ENCODE measurements at regions not wholly inside any gene's neighbourhood (a gene's known extent, or its start where the extent isn't known, plus 50 kb on each side); places are given as distances from the start of the nearest gene placed in this dataset.

DNA sequence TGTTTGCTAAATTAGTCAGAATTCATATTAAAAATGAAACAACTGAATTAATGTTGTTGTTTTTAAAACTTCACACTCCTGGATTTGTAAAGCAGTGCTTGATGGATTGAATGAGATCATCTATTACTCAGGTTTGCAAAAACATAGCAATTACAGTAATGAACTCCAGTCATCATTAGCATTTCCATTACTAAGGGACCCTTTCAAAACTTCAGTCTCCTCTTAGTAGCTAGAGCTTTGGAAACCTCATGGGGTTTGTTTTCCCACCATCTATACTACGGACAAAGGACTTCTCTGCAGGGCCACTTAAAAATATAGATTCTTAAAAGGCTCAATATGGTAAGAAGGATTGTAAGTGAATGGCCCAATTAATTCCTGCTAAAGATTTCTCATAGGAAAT lies 174.5 kb upstream of the PRNP start:
- no peak for DNase-seq

DNA sequence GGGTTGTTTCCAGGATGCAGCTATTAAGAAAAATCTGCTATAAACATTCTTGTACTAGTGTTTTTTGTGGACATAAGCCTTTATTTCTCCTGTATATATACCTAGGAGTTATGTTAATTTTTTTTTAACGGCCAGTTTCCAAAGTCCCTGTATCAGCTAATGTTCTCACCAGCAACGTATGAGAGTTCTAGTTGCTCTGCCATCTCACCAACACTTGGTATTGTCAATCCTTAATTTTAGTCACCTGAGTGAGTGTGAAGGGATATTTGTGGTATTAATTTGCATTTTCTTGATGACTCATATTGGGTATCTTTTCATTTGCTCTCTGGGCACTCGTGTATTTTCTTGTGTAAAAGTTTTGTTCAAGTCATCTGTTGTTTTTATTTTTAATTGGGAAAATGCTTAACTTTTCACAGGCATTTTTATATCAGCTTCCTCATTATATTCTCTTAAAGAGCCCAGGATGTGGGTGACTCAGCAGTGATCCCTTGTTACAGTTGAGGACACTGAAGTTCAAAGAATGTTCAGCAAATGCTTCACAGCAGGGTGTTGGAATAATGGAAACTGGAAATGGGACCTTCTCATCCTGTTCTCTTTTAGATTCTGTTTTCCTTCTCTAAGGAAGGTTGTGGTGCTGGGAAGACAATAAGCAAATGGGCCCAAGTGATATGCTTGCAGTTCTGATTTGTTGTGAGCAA lies 176.3 kb upstream of the PRNP start:
- no peak for DNase-seq

DNA sequence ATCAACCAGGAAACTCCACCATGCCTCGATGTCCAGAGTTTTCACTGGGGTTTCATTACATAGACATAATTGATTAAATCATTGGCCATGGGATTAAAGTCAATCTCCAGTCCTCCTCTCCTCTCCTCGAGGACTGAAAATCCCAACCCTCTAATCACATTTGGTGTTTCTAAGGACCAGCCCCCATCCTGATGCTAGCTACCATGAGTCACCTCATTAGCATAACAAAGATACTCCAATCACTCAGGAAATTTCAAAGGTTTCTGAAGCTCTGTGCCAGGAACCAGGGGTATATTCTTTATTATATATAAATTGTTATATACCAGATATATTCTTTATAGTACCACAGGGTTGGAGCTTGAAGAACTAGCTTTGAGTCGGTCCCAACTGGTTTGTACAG lies 177.5 kb upstream of the PRNP start:
- DNase-seq: no peak

DNA sequence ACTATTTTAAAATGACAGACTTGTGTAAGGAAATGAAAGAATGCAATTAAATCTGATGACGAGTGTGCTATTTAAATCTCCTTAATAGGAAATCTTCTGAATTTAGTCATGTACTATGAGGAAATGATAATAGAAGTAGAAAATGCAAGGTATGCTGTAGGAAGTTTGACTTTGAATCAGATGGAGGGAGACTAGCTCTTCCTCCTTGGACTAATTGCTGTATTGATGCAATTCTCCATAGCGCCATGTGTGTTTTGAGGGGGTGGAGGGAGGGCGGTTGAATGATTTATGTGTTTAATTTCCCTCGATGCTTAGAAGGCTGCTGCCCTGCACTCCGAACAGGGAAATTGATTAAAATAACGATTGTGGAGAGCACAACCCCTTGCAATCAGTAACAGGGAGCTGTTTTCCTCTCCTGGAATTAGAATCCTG lies 179.0 kb upstream of the PRNP start:
- DNase-seq: no peak

DNA sequence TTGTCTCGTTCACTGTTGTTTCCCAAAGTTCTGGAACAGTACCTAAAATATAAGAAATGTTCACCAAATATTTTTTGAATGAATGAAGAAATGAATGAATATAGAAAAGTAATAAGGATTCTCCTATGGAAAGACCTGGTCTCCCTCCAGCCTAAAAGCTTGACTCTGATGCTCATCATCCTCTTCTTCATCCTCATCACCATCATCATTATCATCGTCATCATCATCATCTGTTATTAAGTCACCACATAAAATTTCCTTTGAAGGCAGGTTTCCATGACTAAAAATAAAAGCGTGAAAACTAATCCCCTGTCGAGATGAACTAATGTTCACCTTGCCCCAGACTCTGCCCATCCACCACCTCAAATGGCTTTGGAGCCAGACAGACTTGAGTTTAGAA lies 181.4 kb upstream of the PRNP start:
- no peak for DNase-seq

DNA sequence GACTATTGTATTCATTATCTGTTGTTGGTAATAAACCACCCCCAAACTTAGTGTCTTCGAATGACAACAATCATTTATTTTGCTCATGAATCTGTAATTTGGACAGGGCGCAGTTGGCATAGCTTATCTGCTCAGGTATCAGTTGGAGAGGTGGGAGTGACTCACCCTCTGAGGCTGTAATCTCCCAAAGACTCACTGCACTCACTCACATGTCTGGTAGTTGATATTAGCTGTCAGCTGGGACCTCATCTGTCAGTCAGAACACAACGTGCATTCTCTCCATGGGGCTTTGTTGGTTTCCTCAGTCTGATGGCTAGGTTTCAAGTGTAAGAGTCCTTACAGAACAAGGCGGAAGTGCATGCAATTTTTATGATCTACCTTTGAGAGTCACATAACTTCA lies 183.5 kb upstream of the PRNP start:
- no peak for DNase-seq

DNA sequence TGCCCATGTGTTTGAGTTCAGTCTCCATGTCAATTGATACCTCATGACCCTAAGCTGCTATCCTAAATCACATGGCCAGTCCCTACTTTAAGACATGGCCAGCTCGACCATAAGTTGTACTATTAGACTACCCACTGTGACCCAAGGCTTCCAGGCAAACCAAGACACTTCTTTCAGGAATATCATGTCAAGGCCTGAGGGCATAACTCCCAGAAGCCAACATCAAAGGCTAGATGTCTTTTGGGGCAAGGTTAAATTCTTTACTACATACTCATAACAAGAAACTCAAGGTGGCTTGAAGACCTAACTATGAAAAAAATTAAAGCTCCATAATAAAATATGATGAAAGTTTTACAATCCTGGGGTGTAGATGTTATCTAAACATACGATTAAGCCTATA lies 192.9 kb upstream of the PRNP start:
- DNase-seq: no peak

DNA sequence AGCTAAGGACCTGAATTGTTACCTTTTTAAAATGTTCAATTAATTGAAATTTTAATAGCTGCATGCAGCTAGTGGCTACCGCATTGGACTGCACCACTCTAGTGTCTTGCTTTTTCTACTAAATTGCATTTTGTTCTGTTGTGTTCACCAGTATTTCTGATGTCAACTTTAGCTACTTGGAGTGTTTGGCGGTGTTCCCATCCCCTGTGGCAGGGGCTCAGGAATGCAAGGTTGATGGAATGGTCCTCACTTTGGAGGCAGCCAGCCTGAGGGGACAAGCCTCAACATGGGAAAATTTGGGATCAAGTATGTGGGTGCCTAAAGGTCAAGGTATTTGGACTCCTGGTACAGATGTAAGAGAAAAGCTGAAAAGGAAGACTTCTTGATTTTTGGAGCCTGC lies 194.6 kb upstream of the PRNP start:
- DNase-seq: no peak

DNA sequence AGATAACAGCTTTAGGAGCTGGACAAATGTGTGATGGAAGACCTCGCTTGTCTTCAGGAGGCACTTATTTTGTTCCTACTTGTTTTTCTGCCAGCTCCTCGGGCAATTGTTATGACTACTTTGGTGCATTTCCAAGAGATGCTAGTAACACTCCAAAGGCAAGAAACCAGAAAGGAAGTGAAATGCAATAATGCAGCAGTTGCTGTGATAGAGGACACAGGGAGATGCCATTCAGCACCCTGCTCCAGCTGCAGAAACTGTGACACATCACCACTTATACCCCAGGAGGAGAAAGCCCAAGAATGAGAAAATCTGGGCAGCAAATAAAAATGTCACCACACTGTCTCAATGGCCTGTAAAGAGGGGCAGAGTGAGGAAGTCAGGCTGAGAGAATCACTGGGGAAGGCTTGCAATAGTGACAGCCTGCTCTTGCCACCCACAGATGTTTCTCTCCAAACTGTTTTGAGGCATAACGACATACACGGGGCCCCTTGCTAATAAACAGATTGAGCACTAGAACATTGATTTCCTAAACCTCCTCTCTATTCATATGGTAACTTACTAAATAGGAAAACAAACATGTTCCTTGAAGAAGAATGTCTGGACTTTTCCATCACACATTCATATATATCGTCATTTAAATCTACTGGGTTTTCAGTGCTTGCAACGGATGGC lies 195.5 kb upstream of the PRNP start:
- DNase-seq: no peak

DNA sequence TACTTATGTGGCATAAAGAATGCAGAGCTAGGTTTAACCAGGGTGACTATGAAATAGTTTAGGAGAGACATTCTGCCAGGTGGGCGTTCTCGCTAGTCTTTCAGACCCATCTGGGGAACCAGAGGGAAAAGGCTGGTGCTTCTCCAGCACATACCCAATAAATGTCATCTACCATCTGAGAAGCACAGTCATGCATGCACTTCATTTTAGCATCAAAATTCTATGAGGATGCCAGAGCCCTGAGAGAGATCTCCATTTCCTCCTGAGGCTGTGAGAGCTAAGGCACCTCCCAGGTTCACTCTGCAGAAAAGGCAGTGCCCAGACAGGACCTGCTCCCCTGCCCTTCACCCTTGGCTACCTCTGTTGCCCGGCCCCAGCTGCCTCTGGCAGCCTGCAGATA lies 196.2 kb upstream of the PRNP start:
- DNase-seq: no peak

DNA sequence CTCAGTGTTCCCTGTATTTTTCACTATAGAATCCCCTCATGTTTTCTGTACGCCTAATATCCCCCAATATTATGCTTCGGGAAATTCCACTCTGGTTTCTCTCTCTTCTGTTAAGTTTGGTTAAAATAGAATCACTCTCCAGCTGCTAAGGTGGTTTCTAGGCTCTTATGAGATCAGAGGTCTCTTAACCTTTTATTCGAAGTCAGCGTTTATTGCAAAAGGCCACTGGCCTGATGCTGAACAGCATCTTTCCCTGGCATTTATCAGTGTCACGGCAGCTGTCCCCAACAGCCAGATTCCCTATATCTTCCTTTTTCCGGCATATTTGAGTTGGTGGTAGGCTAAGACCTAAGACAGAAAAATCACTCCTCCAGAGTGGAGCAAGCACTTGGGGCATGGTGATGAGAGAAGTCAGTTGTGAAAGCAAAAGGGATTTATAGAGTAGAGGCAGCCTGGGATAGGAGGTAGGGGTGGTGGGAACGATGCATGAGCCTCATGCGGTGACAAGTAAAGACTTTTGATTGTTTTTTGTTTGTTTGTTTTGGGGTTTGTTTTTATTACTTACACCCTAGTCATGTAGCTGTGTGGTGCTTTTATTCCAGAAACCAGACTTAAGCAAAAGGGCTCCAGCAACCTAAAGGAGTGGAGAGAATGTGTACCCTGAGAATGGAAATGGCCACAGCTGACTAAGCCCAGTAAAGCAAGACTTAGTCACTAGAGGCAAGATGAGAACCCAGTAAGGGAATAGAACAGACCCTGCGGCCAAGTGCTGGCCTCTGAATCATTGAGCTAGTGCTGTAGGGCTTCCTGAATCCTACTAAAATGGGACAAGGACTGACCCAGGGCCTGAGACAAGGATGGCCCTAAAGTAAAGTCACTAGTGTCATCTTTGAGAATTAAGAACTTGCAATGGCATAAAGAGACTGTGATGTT lies 197.6 kb upstream of the PRNP start:
- DNase-seq: no peak

DNA sequence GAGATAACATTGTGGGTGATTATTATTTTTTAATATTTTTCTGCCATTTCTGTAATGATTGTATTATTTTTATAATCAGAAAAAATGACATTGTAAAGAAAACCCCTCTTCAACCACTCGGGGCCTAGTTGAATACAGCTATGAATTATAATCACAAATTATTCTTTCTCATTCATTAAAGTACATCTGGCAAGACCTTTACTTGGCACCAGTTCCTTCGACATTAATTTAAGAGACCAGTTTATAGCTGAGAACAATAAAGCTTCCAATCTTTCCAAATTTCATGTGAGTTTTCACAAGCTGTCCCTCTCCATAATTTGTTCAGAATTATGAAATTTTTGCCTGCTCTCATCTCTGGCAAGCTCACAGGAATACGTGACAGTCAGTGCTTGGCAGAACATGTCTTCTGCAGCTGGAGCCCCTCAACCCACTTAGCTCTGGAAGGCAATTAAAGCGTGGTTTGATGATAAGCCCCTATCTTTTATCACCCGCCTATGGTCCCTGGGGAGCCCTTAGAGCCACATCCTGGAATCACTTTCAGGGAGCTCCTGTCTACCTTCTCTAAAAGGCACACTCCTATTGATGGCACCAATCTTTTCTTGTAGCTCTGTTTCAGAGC lies 201.8 kb upstream of the PRNP start:
- no peak for DNase-seq

DNA sequence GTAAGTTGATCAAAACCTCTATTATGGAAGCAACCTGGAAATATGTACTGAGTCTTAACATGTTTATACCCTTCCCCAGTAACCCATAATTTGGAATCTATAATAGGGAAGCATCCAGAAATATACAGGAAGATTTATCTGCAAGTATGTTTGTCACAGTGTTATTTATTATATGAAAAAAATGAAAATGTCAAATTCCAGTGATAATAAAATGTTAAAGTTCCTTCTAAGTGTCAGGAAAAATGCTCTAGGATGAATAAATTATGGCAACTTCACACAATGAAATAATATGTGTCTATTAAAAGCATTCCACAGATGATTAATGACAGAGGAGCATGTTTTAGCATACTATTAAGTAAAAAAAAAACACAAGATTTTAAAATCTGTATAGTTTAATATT lies 202.3 kb upstream of the PRNP start:
- DNase-seq: no peak

DNA sequence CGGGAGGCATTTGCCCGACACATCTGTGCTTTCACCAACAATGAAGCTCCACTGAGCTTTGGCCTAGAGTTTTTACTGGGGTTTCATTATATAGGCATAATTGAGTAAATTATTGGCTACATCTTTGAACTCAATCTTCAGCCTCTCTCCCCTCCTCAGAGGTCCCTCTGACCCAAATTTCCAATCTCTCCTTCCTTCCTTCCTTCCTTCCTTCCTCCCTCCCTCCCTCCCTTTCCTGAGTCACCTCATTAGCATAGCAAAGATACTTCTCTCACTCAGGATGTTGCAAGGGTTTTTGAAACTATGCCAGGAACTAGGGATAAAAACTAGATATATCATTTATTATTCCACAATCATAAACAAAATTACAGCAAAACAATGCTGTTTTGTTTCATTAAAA lies 202.8 kb upstream of the PRNP start:
- DNase-seq: no peak

DNA sequence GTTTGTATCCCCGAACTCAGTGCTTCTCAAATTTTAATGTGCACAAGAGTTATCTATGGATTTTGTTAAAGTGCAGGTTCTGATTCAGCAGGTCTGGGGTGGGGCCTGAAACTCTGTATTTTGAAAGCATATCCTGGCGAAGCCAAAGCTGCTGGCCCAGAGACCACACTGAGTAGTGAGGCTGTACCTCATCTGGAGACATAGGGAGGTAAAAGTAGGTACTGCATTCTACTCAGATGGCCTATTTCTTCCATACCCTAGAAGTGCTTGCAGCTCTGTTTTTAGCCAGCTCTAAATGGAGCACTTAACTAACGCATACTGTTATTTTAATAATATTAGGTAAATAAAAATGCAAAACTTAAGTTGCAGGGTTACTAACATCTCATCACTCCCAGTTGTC lies 206.2 kb upstream of the PRNP start:
- DNase-seq: no peak

DNA sequence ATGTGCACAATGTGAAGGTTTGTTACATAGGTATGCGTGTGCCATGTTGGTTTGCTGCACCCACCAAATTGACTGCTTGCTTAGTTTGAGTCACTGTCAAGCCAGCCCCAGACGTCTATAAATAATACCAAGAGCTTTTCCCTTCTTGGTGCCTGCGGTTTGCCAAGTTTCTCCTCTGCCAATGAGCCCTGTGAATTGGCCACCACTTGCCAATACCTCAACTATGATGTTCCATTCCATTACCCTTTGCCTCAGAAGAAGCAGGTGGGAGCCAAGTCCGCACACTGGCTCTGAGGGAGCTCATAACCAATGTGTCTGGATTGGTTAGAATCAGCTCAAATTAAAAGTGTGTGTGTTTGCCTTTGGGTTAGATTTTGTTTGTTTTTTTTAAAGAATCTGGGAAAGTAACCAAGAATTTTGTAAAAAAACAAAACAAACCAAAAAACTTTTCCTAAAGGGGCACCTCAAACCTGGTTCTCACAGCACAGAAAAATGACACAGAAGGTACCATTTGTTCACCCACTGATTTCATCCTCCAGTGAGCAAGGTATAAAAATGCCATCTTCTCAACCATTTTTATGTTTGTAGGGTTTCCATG lies 209.3 kb upstream of the PRNP start:
- no peak for DNase-seq

DNA sequence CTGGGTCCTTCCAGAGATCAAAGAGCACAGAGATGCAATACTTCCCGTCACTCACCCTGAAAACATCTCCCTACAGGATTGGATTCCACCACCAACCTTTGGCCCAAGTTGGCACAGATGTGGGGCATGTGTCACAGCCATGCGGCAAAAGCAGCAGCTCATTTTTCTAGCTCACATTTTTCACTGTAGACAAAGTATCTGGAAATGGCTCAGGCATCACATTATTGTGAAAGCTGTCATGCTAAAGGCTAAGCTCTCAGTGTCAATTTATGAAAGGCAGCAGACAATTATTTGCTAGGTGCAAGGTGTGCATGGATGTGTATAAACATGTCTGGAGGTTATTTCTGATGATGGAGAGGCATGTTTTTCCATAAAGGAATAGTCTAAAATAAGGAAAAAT lies 213.3 kb upstream of the PRNP start:
- DNase-seq: no peak

DNA sequence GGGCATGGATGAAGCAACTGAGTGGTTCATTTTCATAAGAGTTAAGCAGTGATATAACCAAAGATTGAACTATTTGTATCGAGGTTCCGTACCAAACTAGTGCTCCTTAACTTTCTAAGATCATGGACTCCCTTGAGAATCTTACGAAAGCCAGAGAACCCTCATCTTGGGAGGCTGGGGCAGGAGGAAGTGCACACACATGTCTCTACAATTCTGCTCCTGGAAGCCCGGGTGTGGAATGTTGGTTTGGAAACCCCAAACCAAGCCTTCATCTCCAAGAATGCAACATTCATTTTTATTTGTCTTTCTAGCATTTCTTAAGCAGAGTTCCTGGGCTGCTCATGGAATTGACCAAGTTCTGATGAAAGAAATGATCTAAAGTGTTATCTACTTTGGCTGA lies 215.0 kb upstream of the PRNP start:
- no peak for DNase-seq

DNA sequence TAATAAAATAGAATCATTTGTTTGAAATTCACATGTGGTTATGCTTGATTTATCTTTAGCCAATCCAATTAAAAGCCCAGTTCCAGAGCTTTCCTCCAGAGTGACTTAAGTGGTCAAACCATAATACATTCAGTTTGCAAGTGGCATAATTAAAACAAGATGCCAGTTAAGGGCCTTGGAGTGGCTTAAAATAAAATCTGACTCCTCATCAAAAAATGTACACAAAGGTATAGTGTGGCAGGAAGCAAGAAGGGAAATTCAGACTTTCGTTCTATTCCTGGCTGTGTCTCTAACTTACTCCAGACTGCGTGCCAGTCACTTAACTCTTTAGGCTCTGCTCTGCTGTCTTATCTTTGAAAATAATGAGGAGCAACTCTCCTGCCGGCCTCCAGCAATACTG lies 215.9 kb upstream of the PRNP start:
- DNase-seq: no peak

DNA sequence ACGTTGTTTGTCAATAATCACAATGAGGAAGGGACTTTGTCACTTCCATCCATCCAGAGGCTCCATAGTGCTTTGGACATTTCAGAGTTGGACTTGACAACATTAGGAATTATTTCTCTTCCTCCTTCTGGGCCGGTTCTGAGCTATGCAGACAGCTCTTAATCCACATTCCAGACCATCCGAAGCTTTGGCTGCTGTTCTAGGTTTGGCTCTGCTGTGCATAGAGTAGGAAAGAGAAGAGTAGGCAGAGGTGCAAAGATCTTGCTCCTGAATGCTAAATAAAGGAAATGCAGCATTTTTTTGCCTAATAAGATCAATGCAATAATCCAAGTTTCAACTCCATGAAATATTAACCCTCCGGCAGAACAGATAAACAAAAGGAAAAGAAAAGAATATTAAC lies 216.3 kb upstream of the PRNP start:
- no peak for DNase-seq

DNA sequence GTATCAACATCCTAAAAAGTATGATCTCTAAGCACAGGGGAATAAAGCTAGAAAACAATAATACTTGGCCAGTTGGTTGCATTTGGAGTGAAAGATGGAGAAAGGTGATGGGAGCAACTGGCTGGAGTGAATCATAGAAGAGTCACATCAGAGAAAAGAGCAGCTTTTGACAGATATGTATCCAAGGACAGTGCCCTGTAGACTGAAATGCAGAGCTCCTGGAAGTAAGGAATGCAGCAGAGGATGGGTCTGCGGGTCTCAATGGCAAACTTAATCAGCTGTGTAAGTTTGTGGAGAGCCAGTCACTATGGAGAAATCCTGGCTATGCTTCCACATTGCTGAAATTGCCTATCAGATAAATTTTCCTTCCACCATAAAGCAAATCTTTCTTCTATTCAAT lies 218.1 kb upstream of the PRNP start:
- no peak for DNase-seq

DNA sequence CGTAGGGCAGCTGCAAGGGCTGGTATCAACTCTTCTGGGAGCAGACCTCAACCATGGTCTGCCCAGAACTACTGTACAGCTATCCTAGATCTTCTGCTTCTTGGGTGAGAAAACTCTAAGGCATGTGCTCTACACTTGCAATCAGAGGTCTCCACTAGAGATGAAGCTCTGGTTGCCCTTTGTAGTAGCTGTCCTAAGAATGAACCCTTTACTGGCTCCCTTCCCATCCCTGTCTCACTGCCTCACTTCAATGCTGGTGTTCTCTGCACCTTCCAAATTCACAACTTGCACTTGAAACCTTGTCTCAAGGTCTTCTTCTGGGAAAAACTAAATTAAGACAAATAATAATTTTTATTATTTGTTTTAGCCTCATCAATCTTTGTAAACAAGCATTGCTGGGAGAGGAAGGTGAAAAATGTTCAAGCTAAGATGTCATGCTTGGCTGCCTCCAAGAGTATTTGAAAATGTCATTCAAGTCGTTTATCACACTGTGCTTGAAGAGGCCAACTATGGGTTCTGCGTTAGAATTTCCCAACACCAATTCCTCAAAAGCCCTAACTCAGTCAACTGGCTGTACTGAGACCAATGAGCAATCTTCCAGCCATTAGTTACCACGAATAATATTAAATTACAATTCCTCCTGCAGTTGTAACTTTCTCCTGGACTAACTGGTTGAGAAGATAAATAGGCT lies 216.9 kb upstream of the ADRA1D start:
- peak; percentile 45 for DNase-seq

Measured in NCI-H510A treated with DMSO at 0.1 percent for 48 hours (cell line).